ENCODE measurements at regions not wholly inside any gene's neighbourhood (a gene's known extent, or its start where the extent isn't known, plus 50 kb on each side); places are given as distances from the start of the nearest gene placed in this dataset.

GRCh38 chr10:55215699-55216098 lies 414.7 kb upstream of the PCDH15 start:
- TF ChIP-seq E2F5 (CRISPR knock-in tag; IDR thresholded peaks at IDR 0.05) (no peak), ARID4B (CRISPR knock-in tag; IDR thresholded peaks at IDR 0.05; ENCODE audit: borderline replicate concordance) (no peak), ZNF138 (CRISPR knock-in tag; conservative IDR thresholded peaks at IDR 0.05) (no peak), MAX (CRISPR knock-in tag; IDR thresholded peaks at IDR 0.05) (no peak), CREM (CRISPR knock-in tag; IDR thresholded peaks at IDR 0.05) (no peak), NFYB (CRISPR knock-in tag; conservative IDR thresholded peaks at IDR 0.05; ENCODE audit: low read depth) (no peak), GRHL2 (CRISPR knock-in tag; IDR thresholded peaks at IDR 0.05; ENCODE audit: insufficient replicate concordance, severe bottlenecking) (no peak), MLX (CRISPR knock-in tag; IDR thresholded peaks at IDR 0.05) (no peak), SP1 (CRISPR knock-in tag; conservative IDR thresholded peaks at IDR 0.05) (no peak), ESRRA (CRISPR knock-in tag; IDR thresholded peaks at IDR 0.05; ENCODE audit: borderline replicate concordance) (no peak), JUN (CRISPR knock-in tag; IDR thresholded peaks at IDR 0.05) (no peak)
- TF ChIP-seq, protein P1, sequence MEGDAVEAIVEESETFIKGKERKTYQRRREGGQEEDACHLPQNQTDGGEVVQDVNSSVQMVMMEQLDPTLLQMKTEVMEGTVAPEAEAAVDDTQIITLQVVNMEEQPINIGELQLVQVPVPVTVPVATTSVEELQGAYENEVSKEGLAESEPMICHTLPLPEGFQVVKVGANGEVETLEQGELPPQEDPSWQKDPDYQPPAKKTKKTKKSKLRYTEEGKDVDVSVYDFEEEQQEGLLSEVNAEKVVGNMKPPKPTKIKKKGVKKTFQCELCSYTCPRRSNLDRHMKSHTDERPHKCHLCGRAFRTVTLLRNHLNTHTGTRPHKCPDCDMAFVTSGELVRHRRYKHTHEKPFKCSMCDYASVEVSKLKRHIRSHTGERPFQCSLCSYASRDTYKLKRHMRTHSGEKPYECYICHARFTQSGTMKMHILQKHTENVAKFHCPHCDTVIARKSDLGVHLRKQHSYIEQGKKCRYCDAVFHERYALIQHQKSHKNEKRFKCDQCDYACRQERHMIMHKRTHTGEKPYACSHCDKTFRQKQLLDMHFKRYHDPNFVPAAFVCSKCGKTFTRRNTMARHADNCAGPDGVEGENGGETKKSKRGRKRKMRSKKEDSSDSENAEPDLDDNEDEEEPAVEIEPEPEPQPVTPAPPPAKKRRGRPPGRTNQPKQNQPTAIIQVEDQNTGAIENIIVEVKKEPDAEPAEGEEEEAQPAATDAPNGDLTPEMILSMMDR (IDR thresholded peaks at IDR 0.05) = no peak

All from WTC11 (cell line).